ENCODE measurements at regions not wholly inside any gene's neighbourhood (a gene's known extent, or its start where the extent isn't known, plus 50 kb on each side); places are given as distances from the start of the nearest gene placed in this dataset.

DNA sequence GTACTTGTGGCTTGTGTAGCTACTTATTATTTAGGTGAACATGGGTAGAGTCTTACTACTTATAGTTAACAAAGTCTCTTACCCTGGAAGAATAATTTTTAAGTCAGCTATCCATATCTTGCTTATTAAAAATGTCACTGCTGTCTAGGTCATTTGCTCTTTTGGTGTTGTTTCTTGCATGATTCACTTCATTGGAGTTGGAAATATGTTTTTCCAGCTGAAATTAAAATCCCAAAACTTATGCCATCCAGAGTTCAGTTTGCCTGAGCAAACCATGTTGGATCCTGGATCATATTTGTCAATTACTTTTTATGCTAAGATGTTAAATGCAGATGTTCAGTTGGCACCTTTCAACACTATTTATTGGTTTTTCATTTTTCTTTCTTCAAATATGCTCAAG, 421.0 kb upstream of the RBMS3 start:
- TF ChIP-seq, protein P1, sequence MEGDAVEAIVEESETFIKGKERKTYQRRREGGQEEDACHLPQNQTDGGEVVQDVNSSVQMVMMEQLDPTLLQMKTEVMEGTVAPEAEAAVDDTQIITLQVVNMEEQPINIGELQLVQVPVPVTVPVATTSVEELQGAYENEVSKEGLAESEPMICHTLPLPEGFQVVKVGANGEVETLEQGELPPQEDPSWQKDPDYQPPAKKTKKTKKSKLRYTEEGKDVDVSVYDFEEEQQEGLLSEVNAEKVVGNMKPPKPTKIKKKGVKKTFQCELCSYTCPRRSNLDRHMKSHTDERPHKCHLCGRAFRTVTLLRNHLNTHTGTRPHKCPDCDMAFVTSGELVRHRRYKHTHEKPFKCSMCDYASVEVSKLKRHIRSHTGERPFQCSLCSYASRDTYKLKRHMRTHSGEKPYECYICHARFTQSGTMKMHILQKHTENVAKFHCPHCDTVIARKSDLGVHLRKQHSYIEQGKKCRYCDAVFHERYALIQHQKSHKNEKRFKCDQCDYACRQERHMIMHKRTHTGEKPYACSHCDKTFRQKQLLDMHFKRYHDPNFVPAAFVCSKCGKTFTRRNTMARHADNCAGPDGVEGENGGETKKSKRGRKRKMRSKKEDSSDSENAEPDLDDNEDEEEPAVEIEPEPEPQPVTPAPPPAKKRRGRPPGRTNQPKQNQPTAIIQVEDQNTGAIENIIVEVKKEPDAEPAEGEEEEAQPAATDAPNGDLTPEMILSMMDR (IDR thresholded peaks at IDR 0.05) = no peak
- TF ChIP-seq POLR2A (IDR thresholded peaks at IDR 0.05; ENCODE audit: low read depth) (no peak), EP300 (IDR thresholded peaks at IDR 0.05) (no peak), POLR2AphosphoS5 (IDR thresholded peaks at IDR 0.05) (no peak)

All from esophagus muscularis mucosa (tissue), 4 donors.